H1 (cell line): ENCODE measurements at regions not wholly inside any gene's neighbourhood (a gene's known extent, or its start where the extent isn't known, plus 50 kb on each side); places are given as distances from the start of the nearest gene placed in this dataset.

Source experiments
- CTCF ChIA-PET: fragments of 300-600 bp; sonication (Branson Sonifier 250); formaldehyde crosslinking; loops from one replicate; lab custom pipeline; 2021; ENCODE audit not compliant: partially characterized antibody; lab: Charles Lee
- POLR2A ChIA-PET: fragments of 300-600 bp; sonication (Branson Sonifier 250); formaldehyde crosslinking; loops from one replicate; lab custom pipeline; 2021; ENCODE audit warnings: inconsistent platforms; ENCODE audit not compliant: partially characterized antibody; lab: Charles Lee
- DNase-seq, 2 experiments: peaks; one replicate each; pipeline versions ENCODE4 v3.0.0 to v3.0.0-alpha.2; 2010 to 2022; ENCODE audit warnings: low spot score in 2 of 2, low read depth in 1 of 2, mixed read lengths in 1 of 2
- FAIRE-seq: peaks from 2 replicates; lab custom pipeline; 2011; peaks lifted over from hg19 to GRCh38; lab: Jason Lieb, UNC
- H2AFZ ChIP-seq: 2 replicates; pipeline ENCODE4 v1.8.1; 2012; ENCODE audit warnings: low read length, inconsistent platforms
- H2AK5ac ChIP-seq: 2 replicates; pipeline ENCODE4 v1.6.1; 2013; ENCODE audit warnings: low read depth, low read length
- H2BK120ac ChIP-seq: replicated peaks from 2 replicates; pipeline ENCODE3; 2013; ENCODE audit warnings: low read depth, low read length, inconsistent platforms
- H2BK12ac ChIP-seq: 2 replicates; pipeline ENCODE4 v1.6.1; 2013; ENCODE audit warnings: low read depth, low read length
- H2BK15ac ChIP-seq: 2 replicates; pipeline ENCODE4 v1.6.1; 2013; ENCODE audit warnings: low read length
- H2BK20ac ChIP-seq: 2 replicates; pipeline ENCODE4 v1.6.1; 2013; ENCODE audit warnings: low read length
- H2BK5ac ChIP-seq: 2 replicates; pipeline ENCODE4 v1.6.1; 2013; ENCODE audit warnings: low read depth, low read length
- H3K14ac ChIP-seq: 2 replicates; pipeline ENCODE4 v1.6.1; 2013; ENCODE audit warnings: inconsistent platforms; ENCODE audit not compliant: insufficient read length
- H3K18ac ChIP-seq: 2 replicates; pipeline ENCODE4 v1.6.1; 2013; ENCODE audit warnings: low read length; ENCODE audit errors: extremely low read depth
- H3K23ac ChIP-seq: 2 replicates; pipeline ENCODE4 v1.6.1; 2013; ENCODE audit warnings: inconsistent platforms; ENCODE audit not compliant: insufficient read length
- H3K23me2 ChIP-seq: 2 replicates; pipeline ENCODE4 v1.6.1; 2013; ENCODE audit warnings: low read depth, low read length
- H3K27ac ChIP-seq: 2 replicates; pipeline ENCODE4 v1.6.1; 2011; ENCODE audit warnings: low read depth, low read length, inconsistent platforms
- H3K27me3 ChIP-seq, 4 experiments: replicated peaks in 1 of 4; 1 replicate in 1 of 4; 2 replicates in 3 of 4; pipeline versions ENCODE4 v1.6.1 to v1.8.1; 2011 to 2013; ENCODE audit warnings: low read length in 3 of 4, mild to moderate bottlenecking in 3 of 4, inconsistent platforms in 2 of 4, mixed read lengths in 2 of 4, moderate library complexity in 1 of 4; ENCODE audit not compliant: control insufficient read depth in 3 of 4, insufficient read depth in 3 of 4; ENCODE audit errors: extremely low read depth in 1 of 4
- H3K36me3 ChIP-seq, 4 experiments: 2 replicates each; pipeline versions ENCODE4 v1.6.1 to v1.8.1; 2011 to 2013; ENCODE audit warnings: mild to moderate bottlenecking in 4 of 4, low read length in 3 of 4, moderate library complexity in 2 of 4, control low read depth in 1 of 4, inconsistent platforms in 1 of 4; ENCODE audit not compliant: insufficient read depth in 4 of 4, control insufficient read depth in 2 of 4
- H3K4ac ChIP-seq: replicated peaks from 2 replicates; pipeline ENCODE3; 2013; ENCODE audit warnings: low read length, low read depth, mixed read lengths, inconsistent platforms; ENCODE audit not compliant: insufficient read length
- H3K4me1 ChIP-seq, 4 experiments: replicated peaks in 1 of 4; 1 replicate in 1 of 4; 2 replicates in 3 of 4; pipeline versions ENCODE4 v1.6.1 to v1.8.1; 2011 to 2013; ENCODE audit warnings: low read length in 3 of 4, inconsistent platforms in 2 of 4, mixed read lengths in 1 of 4; ENCODE audit not compliant: insufficient read depth in 4 of 4, control insufficient read depth in 3 of 4
- H3K4me2 ChIP-seq, 2 experiments: 2 replicates each; pipeline versions ENCODE4 v1.6.1 to v1.8.1; 2011 to 2013; ENCODE audit warnings: low read depth in 2 of 2, low read length in 2 of 2, control low read depth in 1 of 2, inconsistent platforms in 1 of 2, mild to moderate bottlenecking in 1 of 2; ENCODE audit not compliant: insufficient read depth in 1 of 2
- H3K4me3 ChIP-seq, 4 experiments: fragments of 200-600, 300-600 bp in 1 of 4; sonication (generic), shearing (Covaris generic), sonication (Bioruptor Twin) in 1 of 4; 2 replicates each; pipeline versions ENCODE4 v1.5.1 to v1.8.1; 2011 to 2016; ENCODE audit warnings: low read length in 4 of 4, low read depth in 3 of 4, control low read depth in 2 of 4, inconsistent platforms in 2 of 4, mild to moderate bottlenecking in 2 of 4, mixed read lengths in 1 of 4, moderate library complexity in 1 of 4; ENCODE audit not compliant: insufficient read depth in 2 of 4; ENCODE audit errors: extremely low read depth in 1 of 4
- H3K56ac ChIP-seq: replicated peaks from 2 replicates; pipeline ENCODE3; 2013; ENCODE audit warnings: low read depth, mild to moderate bottlenecking, mixed read lengths, low read length, inconsistent platforms; ENCODE audit not compliant: insufficient read length
- H3K79me1 ChIP-seq: 2 replicates; pipeline ENCODE4 v1.6.1; 2013; ENCODE audit warnings: low read depth, low read length, control low read depth
- H3K79me2 ChIP-seq, 2 experiments: 2 replicates each; pipeline versions ENCODE4 v1.6.1 to v1.8.1; 2012 to 2013; ENCODE audit warnings: low read length in 2 of 2, mild to moderate bottlenecking in 2 of 2, inconsistent platforms in 1 of 2; ENCODE audit not compliant: insufficient read depth in 2 of 2, control insufficient read depth in 1 of 2
- H3K9ac ChIP-seq, 4 experiments: replicated peaks in 1 of 4; 1 replicate in 1 of 4; 2 replicates in 3 of 4; pipeline versions ENCODE4 v1.6.1 to v1.8.1; 2011 to 2013; ENCODE audit warnings: low read depth in 3 of 4, low read length in 3 of 4, control low read depth in 2 of 4, mild to moderate bottlenecking in 2 of 4, moderate library complexity in 2 of 4, inconsistent platforms in 1 of 4; ENCODE audit errors: extremely low read depth in 1 of 4
- H3K9me3 ChIP-seq, 2 experiments: 2 replicates each; pipeline versions ENCODE4 v1.6.1 to v1.8.1; 2012 to 2013; ENCODE audit warnings: mild to moderate bottlenecking in 2 of 2, moderate library complexity in 2 of 2, control low read depth in 1 of 2, inconsistent platforms in 1 of 2, low read depth in 1 of 2, low read length in 1 of 2, mixed read lengths in 1 of 2; ENCODE audit not compliant: insufficient read depth in 2 of 2
- H4K20me1 ChIP-seq, 2 experiments: replicated peaks in 1 of 2; 2 replicates each; pipeline versions ENCODE3 to v1.8.1; 2011 to 2013; ENCODE audit warnings: inconsistent platforms in 2 of 2, low read length in 2 of 2, mild to moderate bottlenecking in 1 of 2; ENCODE audit not compliant: insufficient read depth in 2 of 2, control insufficient read depth in 1 of 2
- H4K5ac ChIP-seq: 2 replicates; pipeline ENCODE4 v1.6.1; 2013; ENCODE audit warnings: low read length, low read depth, mixed read lengths, inconsistent platforms; ENCODE audit not compliant: insufficient read length
- H4K8ac ChIP-seq: 2 replicates; pipeline ENCODE4 v1.8.0; 2013; ENCODE audit warnings: mild to moderate bottlenecking, moderate library complexity, low read length, inconsistent platforms; ENCODE audit not compliant: insufficient read depth; ENCODE audit errors: extremely low read depth
- H4K91ac ChIP-seq: replicated peaks from 2 replicates; pipeline ENCODE3; 2013; ENCODE audit warnings: low read length, mixed read lengths, inconsistent platforms; ENCODE audit not compliant: insufficient read length
- CBX8 ChIP-seq: fragments of 300-800, 300-1000 bp; sonication (generic); IDR thresholded peaks from 2 replicates; pipeline ENCODE4 v1.7.1; 2016; ENCODE audit warnings: low read depth, low read length, borderline replicate concordance
- CEBPB ChIP-seq: IDR thresholded peaks from 2 replicates; pipeline ENCODE4 v1.6.1; 2012; ENCODE audit warnings: low read depth, low read length
- JUND ChIP-seq: IDR thresholded peaks from 2 replicates; pipeline ENCODE4 v1.6.1; 2011; ENCODE audit warnings: mild to moderate bottlenecking, improper control_type of control experiment, low read length
- TCF12 ChIP-seq: IDR thresholded peaks from 2 replicates; pipeline ENCODE4 v1.6.1; 2011; ENCODE audit warnings: low read depth, mild to moderate bottlenecking, low read length
- TEAD4 ChIP-seq: IDR thresholded peaks from 2 replicates; pipeline ENCODE4 v1.6.1; 2012; ENCODE audit warnings: low read depth, low read length, inconsistent platforms, mixed read lengths
- WGBS, 2 experiments: shearing (Covaris generic) in 1 of 2; methylation state at CpG; one replicate each; pipeline versions ENCODE4 v1.1.6 to v1.1.7; 2013 to 2015; ENCODE audit warnings: low lambda C conversion rate in 2 of 2, mixed read lengths in 2 of 2, inconsistent platforms in 1 of 2, low coverage in 1 of 2, missing lambda C conversion rate in 1 of 2; ENCODE audit not compliant: insufficient replicate concordance in 2 of 2, insufficient coverage in 1 of 2, insufficient read length in 1 of 2; ENCODE audit errors: extremely low coverage in 1 of 2, missing lambda C conversion rate in 1 of 2; 5-methylcytosine and 5-hydroxymethylcytosine counted together

DNA sequence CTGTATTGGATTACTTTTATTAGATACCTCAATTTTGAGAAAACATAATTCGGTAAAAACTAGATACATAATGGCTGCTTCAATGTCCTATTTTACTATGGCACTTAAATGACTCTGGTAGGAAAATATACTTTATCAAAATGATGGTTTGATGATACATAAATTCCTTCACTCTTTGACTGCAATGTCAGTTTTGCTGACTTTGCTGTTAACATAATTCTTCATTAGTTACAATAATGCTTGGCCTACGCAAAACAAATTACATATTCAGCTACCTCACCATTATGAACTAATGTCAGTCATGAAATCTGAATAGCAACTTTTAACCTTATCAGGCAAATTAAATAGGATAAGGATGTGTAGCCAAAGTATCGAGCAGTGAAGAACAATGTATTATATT lies 1364.7 kb downstream of the KCNT2 start:
- H3K9me3 ChIP-seq: no peaks in the 10 kb centered on the region
- H3K56ac ChIP-seq: no peak overlapping the region
- no peak overlapping the region for H3K4me2 ChIP-seq
- no peaks in the 10 kb centered on the region for H3K4me1 ChIP-seq
- DNase-seq (no peak), FAIRE-seq (no peak)
- H3K36me3 ChIP-seq: no peaks in the 10 kb centered on the region
- CTCF ChIA-PET: no interaction called here
- no peak overlapping the region for H2BK120ac ChIP-seq
- no peak overlapping the region for H3K23ac ChIP-seq
- no peak overlapping the region for H2AFZ ChIP-seq
- H2BK12ac ChIP-seq: no peak overlapping the region
- H2BK5ac ChIP-seq: no peak overlapping the region
- H3K14ac ChIP-seq: no peak overlapping the region
- H2AK5ac ChIP-seq: no peak overlapping the region
- no peak overlapping the region for H4K91ac ChIP-seq
- no peak overlapping the region for H4K8ac ChIP-seq
- H3K18ac ChIP-seq: no peak overlapping the region
- no peaks in the 10 kb centered on the region for H4K20me1 ChIP-seq
- no peaks in the 10 kb centered on the region for H3K23me2 ChIP-seq
- POLR2A ChIA-PET: no interaction called here
- no peak overlapping the region for H2BK15ac ChIP-seq
- H2BK20ac ChIP-seq: no peak overlapping the region
- WGBS, 2 experiments: 87% methylated on average over 3 of the region's 3 CpGs; no CpG with 5 or more reads in 1 of the 2 experiments
- peaks cover 0 to 1% (median 0%) of the 10 kb centered on the region in 4 experiments; a peak in 1 of 7 replicates for H3K27me3 ChIP-seq
- no peaks in the 10 kb centered on the region for H3K79me2 ChIP-seq
- no peak overlapping the region for H4K5ac ChIP-seq
- no peak overlapping the region for H3K4ac ChIP-seq
- H3K9ac ChIP-seq: no peak overlapping the region
- H3K79me1 ChIP-seq: no peaks in the 10 kb centered on the region
- H3K27ac ChIP-seq: no peak overlapping the region
- H3K4me3 ChIP-seq: no peak overlapping the region
- no peak for TF ChIP-seq CBX8
- TF ChIP-seq TEAD4: no peak
- no peak for TF ChIP-seq TCF12
- no peak for TF ChIP-seq JUND
- TF ChIP-seq CEBPB: no peak
